CD4-positive, alpha-beta T cell treated with Interleukin-6 for 4 hours (primary cell): ENCODE measurements at regions not wholly inside any gene's neighbourhood (a gene's known extent, or its start where the extent isn't known, plus 50 kb on each side); places are given as distances from the start of the nearest gene placed in this dataset.
"Not testable (repeated sequence)": the region's sequence is repeated elsewhere in the genome, so short reads cannot be mapped to it uniquely, and the experiment has no call there.

Experiments
- DNase-seq: peaks from one replicate; pipeline ENCODE4 v3.0.0-alpha.2; 2020; ENCODE audit warnings: mixed read lengths

DNA sequence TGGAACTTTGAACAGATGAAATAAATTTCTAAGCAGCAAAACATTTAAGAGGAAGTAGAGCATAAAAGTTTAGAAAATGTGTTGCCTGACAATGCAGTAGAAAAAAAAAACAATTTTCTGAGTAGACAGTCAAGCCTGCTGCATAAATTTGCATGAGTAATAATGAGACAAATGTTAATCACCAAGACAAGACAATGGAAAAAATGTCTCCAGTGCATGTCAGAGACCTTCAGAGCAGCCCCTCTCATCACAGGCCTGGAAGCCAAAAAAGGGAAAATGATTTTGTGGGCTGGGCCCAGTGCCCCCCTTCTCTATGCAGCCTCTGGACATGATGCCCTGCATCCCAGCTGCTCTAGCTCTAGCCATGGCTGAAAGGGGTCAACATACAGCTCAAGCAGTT lies 204.6 kb downstream of the COX18 start:
- DNase-seq, result no peak

DNA sequence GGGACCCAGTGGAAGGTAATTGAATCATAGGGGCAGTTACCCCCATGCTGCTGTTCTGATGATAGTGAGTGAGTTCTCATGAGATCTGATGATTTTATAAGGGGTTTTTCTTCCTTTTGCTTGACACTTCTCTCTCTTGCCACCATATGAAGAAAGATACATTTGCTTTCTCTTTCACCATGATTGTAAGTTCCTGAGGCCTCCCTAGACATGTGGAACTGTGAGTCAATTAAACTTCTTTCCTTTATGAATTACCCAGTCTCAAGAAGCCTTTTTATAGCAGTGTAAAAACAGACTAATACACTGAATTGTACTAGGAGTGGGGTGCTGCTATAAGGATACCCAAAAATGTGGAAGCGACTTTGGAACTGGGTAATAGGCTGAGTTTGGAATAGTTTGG lies 205.2 kb downstream of the COX18 start:
- not testable (repeated sequence) for DNase-seq

DNA sequence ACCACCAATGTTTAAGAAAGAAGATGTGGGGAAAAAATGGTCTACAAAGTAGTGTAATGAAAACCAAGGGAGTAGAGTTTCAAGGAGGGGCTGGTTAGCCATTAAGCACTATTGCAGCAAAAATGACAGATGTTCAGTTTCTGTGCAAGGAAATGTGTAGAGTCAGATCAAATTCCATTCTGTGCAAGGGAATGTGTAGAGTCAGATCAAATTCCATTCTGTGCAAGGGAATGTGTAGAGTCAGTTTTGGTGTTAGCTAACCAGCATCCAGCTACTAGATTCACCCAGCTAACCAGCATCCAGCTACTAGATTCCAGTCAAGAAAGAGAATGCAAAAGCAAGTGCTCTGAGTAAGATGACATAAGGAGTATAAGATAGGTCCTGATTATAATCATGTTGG lies 208.8 kb downstream of the COX18 start:
- DNase-seq, result no peak

GRCh38 chr4:72858328-72858727 lies 211.2 kb downstream of the COX18 start:
- no peak for DNase-seq

DNA sequence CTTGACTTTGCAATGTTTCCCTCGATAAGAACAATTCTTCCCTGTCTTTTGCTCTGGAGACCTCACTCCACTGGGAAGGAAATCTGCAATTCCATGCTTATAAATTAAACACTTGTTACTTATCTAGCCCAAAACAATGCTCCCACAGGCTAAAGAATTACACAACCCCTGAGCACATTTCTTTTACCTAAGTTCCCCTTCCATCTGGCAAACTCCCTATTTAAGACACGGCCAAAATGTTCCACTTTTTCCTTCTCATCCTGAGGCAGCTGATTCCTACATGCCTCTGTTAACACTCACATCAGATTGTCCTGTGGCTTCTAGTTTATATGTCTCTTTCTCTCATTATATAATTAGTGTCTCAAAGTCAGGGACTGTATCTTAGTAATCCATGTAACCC lies 211.7 kb downstream of the COX18 start:
- DNase-seq, result no peak

GRCh38 chr4:72857216-72857615 lies 212.3 kb downstream of the COX18 start:
- DNase-seq, result no peak

- no peak for DNase-seq
Observed at GRCh38 chr4:72846280-72847111, 223.0 kb downstream of the COX18 start.

- no peak for DNase-seq
Observed at GRCh38 chr4:72843466-72843865, 226.1 kb downstream of the COX18 start.

GRCh38 chr4:72842323-72842722 lies 227.2 kb downstream of the COX18 start:
- no peak for DNase-seq

DNA sequence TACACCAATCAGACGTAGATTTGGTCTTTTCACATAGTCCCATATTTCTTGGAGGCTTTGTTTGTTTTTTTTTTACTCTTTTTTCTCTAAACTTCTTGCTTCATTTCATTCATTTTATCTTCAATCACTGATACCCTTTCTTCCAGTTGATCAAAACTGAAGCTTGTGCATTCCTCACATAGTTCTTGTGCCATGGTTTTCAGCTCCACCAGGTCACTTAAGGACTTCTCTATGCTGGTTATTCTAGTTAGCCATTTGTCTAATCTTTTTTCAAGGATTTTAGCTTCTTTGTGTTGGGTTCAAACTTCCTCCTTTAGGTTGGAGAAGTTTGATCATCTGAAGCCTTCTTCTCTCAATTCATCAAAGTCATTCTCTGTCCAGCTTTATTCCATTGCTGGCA lies 229.3 kb downstream of the COX18 start:
- not testable (repeated sequence) for DNase-seq

- no peak for DNase-seq
Observed at GRCh38 chr4:72828864-72829263, 240.7 kb downstream of the COX18 start.

GRCh38 chr4:72827968-72828367 lies 241.5 kb downstream of the COX18 start:
- no peak for DNase-seq

GRCh38 chr4:72820107-72820506 lies 249.4 kb downstream of the COX18 start:
- DNase-seq, result no peak

- no peak for DNase-seq
Observed at GRCh38 chr4:72817012-72817411, 248.0 kb upstream of the ADAMTS3 start.

DNA sequence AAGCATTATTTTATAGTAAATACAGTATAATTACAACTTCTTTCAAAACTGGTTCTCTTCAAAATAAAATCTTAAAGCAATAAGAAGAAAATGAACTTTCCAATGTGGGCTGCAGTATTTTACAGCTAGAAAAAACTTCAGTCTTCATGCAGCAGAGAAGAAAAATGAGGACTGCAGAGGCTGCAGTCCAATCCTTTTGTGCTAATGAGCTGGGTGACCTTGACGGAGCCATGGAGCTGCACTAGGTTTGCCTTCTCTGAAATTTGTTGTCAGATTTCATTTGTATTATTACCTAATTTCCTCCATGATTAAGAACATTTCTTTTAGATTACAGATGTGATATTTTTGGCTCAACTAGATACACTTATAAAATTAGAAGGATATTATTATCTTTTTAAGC lies 245.2 kb upstream of the ADAMTS3 start:
- no peak for DNase-seq

DNA sequence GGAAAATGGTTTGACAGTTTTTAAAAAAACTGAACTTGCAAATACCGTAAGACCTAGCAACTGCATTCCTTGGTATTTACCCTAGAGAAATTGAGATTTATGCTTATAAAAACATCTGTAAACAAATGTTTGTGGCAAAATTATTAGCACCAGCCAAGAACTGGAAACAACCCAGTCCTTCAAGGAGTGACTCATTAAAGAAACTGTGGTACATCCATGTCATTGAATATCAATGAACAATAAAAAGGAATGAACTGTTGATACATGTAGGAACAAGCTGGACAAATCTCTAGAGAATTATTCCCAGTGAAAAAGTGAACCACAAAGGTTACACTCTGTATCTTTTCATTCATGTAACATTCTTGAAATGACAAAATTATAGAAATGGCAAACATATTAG lies 240.2 kb upstream of the ADAMTS3 start:
- no peak for DNase-seq

GRCh38 chr4:72805284-72805683 lies 236.3 kb upstream of the ADAMTS3 start:
- DNase-seq, result no peak

GRCh38 chr4:72797486-72797885 lies 228.5 kb upstream of the ADAMTS3 start:
- no peak for DNase-seq

GRCh38 chr4:72791054-72791453 lies 222.0 kb upstream of the ADAMTS3 start:
- no peak for DNase-seq

- DNase-seq, result no peak
Observed at GRCh38 chr4:72786401-72786990, 217.5 kb upstream of the ADAMTS3 start.

DNA sequence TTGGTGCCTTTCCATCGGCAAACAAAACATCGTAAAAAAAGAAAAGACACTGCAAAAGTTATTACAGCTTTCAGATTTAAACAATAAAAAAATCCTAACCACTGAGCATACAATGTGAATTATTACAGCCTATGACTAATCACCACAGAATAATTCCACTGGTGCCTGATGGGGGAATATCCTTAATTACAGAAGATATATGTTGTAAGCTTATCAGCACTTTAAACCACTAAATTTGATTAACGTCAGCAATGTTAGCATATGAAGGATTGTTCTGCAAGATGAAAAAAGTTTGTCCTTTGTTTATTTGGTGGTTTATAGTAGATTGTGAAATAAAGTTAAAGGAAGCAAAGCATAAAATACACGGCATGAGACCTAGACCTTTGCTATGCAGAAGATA lies 210.2 kb upstream of the ADAMTS3 start:
- DNase-seq, result no peak

DNA sequence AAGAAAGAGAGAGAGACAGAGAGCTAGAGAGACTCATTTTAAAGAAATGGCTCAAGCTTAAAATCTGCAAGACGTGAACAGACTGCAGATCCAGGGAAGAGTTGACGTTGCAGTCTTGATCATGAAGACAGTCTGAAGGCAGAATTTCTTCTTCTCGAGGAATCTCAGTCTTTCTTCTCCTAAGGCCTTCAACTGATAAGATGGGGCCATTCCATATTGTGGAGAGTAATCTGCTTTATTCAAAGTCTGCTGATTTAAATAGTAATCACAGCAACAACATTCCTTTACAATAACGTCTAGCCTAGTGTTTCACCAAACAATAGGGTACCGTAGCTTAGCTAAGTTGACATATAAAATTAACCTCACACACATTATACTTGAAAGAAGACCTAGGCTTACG lies 208.4 kb upstream of the ADAMTS3 start:
- DNase-seq, result no peak

- no peak for DNase-seq
Observed at GRCh38 chr4:72770708-72771107, 201.7 kb upstream of the ADAMTS3 start.

- DNase-seq, result no peak
Observed at GRCh38 chr4:72768364-72768763, 199.3 kb upstream of the ADAMTS3 start.
